Inflammatory macrophage treated with lipopolysaccharide for 4 hours (primary cell): ENCODE measurements at regions not wholly inside any gene's neighbourhood (a gene's known extent, or its start where the extent isn't known, plus 50 kb on each side); places are given as distances from the start of the nearest gene placed in this dataset.

ENCODE experiments used
- DNase-seq: peaks from one replicate; pipeline ENCODE4 v3.0.0-alpha.2; 2020

GRCh38 chr11:27968461-27968860, 139.5 kb downstream of the KIF18A start:
- DNase-seq: no peak

DNA sequence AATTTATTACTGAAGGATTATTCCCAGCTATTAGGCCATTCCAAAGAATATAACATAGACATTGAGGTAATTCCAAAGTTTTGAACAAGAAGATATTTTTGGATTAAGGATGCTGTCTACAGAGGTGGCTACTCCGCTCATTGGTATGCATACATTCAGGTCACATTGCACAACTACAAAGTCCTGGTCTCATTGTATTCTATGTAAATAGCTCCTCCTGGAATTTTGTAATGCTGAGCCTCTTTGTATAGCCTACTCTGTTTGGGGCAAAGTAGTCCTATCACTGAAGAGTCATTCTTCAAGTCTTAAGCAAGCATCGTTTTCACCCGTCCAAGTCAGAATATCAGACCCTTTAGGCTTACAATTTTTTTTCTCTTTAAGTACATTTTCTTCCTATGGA, 142.4 kb downstream of the KIF18A start:
- no peak for DNase-seq

DNA sequence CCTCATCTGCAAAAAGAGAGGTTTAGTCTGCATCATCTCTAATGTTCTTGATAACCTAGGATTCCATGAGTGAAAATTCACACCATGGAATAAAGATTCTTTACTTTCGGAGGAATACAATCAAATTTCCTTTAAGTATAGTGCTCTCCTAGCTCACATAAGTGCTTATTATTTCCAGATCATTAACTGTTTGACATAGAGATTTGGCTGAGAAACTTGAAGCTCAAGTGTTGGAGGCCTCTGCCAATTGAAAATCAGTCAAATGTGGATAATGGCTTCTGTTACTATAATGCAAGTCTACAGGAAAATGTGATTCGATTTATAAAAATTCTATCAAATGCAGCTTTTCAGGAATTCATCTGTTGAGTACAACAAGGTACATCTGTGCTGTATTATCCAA, 144.6 kb downstream of the KIF18A start:
- no peak for DNase-seq

- no peak for DNase-seq
These were observed 157.8 kb downstream of the KIF18A start for GRCh38 chr11:27949951-27950738.

GRCh38 chr11:27945348-27945747, 162.6 kb downstream of the KIF18A start:
- DNase-seq: no peak

- no peak for DNase-seq
These were observed 169.9 kb downstream of the KIF18A start for GRCh38 chr11:27938011-27938410.

- no peak for DNase-seq
These were observed 173.2 kb downstream of the KIF18A start for GRCh38 chr11:27934830-27935145.

GRCh38 chr11:27933992-27934829, 173.7 kb downstream of the KIF18A start:
- no peak for DNase-seq

DNA sequence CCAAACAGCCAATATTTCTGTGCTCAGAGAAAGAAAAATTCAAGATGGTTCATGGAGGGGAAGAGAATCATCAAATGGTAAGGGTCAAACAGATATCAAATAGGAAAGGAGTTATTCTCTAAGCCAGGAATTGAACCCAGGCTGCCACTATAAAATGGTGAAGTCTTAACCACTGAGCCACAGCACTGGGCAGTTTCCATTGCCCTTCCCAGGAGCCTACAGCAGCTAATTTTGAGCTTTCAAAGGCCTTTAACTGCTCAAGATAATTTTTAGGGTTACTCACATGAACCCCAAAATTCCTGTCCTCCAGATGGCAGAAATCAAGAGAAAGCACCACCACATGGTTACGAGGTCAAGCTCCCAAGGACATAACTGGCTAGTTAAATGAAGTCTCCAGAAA, 176.2 kb downstream of the KIF18A start:
- DNase-seq: no peak

DNA sequence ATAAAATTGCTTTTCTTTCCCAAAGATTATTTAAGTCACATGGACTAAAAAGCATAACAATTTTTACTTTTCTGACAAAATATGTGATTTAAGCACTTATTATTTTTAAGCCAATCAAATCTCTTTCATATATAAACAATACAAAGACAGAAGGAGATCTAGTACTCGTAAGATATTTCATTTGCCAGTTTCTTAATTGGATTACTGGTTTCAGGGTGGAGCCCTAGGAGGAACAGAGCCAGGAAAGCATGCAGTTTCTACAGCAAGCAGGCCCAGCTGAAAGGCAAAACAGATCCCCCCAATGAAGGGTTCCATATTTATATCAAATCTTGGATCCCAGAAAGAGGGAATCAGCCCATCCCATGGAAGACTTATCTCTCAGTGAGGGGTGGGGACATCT, 177.0 kb downstream of the KIF18A start:
- DNase-seq: no peak

GRCh38 chr11:27928809-27929208, 179.1 kb downstream of the KIF18A start:
- no peak for DNase-seq

DNA sequence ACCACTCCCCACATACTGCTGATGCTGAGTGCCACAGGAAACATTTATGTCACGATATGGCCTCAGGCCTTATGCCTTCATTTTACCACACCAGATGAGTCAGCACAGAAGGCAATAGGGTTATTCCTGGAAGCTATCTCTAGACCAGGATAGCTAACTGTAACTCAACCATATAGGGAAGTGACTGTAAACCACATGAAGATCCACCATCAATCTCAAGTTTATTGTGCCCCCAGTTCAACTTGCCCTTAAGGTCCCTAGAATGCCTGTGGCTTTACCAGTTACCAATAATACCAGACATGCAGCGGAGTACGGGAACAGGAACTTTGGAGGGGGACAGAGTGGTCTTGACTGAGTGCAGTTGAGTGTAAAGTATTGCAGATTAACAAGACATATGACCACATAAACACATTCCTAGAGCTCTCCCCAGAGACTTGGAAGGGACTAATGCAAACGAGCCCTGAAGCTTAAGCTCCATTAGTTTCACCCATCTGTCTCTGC, 180.9 kb downstream of the KIF18A start:
- no peak for DNase-seq

DNA sequence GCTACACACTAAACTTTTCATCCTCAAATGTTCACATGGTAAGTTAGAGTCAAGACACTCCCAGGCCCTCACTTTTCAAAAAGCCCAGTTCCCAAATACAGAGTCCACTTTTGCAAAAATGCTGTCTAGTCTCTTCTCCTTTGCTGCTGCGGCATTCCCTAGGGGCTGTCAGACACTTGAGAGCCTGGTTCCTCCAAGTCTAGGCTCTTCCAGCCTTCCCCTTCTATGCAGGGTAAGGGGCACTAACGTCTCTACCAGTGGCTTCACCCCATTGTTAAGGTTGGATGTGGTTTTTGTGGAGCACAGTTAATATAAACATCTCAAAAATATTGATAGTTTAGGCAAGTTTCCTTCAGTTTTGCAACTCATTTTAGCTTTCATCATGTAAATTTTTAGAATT, 181.5 kb downstream of the KIF18A start:
- DNase-seq: no peak

- DNase-seq: no peak
These were observed 186.5 kb downstream of the KIF18A start for GRCh38 chr11:27921472-27921871.

- DNase-seq: no peak
These were observed 191.3 kb downstream of the KIF18A start for GRCh38 chr11:27916541-27917100.

GRCh38 chr11:27914080-27914479, 193.9 kb downstream of the KIF18A start:
- no peak for DNase-seq

GRCh38 chr11:27913650-27914049, 194.3 kb downstream of the KIF18A start:
- no peak for DNase-seq

GRCh38 chr11:27912916-27913315, 195.0 kb downstream of the KIF18A start:
- DNase-seq: no peak

DNA sequence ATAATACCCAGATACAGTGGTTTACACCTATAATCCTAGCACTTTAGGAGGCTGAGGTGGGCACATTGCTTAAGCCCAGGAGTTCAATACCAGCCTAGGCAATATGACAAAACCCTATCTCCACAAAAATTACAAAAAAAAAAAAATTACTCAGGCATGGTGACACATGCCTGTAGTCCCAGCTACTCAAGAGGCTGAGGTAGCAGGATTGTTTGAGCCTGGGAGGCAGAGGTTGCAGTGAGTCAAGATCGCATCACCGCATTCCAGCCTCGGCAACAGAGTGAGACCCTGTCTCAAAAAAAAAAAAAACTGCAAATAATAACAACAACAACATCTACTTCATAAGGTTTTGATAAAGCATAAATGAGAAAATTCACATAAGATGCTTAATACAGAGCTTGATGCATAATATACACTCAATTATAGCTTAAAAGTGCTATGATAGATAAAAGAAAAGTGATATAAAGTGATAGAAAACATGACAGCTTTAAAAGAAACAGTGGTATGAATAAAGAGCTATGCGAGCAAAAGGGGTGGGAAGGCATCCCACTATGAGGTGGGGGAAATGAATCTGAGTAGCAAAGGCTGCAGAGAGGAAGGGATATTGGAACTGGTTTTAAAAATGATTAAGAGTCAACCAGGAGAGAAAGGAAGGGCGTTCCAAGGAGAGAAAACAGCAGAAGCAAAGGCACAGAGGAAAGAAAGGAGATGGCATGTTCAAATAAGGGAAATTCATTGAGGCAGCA, 197.6 kb downstream of the KIF18A start:
- no peak for DNase-seq

DNA sequence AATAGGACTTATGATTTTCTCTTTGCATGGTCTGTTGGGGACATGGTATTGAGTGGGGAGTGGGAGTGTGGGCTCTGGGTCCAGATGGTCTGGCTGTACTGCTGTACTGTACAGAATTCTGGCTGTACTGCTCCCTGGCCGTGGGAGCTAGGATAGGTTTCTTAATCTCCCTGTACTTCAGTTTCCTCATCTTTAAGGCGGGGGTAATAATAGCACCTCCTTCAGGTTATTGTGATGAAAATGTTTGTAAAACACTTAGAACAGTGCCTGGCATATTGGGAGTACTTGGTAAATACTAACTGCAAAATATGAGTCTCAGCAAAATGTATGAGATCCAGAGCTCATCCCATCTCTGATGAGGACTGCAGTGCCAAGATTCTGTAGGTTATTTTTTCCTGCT, 198.6 kb downstream of the KIF18A start:
- DNase-seq: no peak

GRCh38 chr11:27908621-27909020, 199.3 kb downstream of the KIF18A start:
- DNase-seq: no peak

GRCh38 chr11:27907530-27907929, 200.4 kb downstream of the KIF18A start:
- no peak for DNase-seq

- no peak for DNase-seq
These were observed 200.9 kb downstream of the KIF18A start for GRCh38 chr11:27907091-27907490.
